ENCODE measurements at regions not wholly inside any gene's neighbourhood (a gene's known extent, or its start where the extent isn't known, plus 50 kb on each side); places are given as distances from the start of the nearest gene placed in this dataset.

DNA sequence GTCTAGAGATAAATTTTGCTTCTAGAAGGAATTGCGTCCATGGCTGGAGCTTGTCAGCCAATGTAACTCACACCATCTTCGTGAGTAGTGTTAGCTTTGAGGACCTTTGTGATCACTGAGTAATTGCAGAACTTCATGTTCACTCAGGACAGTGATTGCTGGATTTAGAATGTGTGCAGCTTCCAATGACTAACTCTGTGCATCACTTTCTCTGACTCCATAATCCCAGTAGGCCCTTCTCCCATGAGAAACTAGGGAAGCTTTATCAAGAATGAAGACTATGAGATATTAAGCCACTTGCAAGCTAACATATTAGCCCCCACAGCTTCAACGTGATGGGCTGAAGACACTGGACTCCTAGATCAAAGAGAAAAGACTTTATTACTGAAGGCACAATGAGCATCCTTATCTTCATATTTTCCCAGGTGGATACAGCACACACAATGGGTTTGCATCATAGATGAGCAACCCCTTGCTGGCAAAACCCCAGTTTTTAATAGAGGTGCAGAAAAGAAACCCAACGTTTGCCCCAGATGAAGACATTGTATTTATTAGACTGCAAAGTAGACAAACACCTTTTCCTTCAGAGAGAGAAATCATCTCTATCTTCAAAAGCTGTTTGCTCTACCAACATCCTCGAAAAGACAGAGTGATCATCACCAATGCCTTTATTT is 561.0 kb downstream of the LTN1 start:
- Histone ChIP-seq H3K4me3 (ENCODE audit: low read length) (no peak overlapping the region), H3K4me1 (ENCODE audit: control insufficient read depth in 2 of 2, insufficient read depth in 2 of 2, low read length in 2 of 2) (no peaks in the 10 kb centered on the region), H3K9me3 (ENCODE audit: control insufficient read depth in 2 of 3, low read length in 3 of 3) (no peaks in the 10 kb centered on the region), H3K27ac (ENCODE audit: low read depth, low read length) (no peak overlapping the region), H3K36me3 (ENCODE audit: control insufficient read depth in 2 of 3, insufficient read depth in 3 of 3, low read length in 3 of 3) (no peaks in the 10 kb centered on the region), H3K27me3 (ENCODE audit: control insufficient read depth in 2 of 2, insufficient read depth in 2 of 2, low read length in 2 of 2) (no peaks in the 10 kb centered on the region)
- POLR2A ChIA-PET = no interaction called here
- Mint-ChIP-seq H3K36me3 (no peaks in the 10 kb centered on the region), H3K9me3 (peaks cover 0 to 5% (median 0%) of the 10 kb centered on the region in 11 donors), H3K4me3 (no peak overlapping the region), H3K27me3 (peaks cover 0 to 5% (median 4%) of the 10 kb centered on the region in 5 donors), H3K4me1 (no peaks in the 10 kb centered on the region), H3K27ac (no peak overlapping the region)
- CTCF ChIA-PET = no interaction called here
- intact Hi-C loops (cut with micrococcal nuclease) = no loop called here
- no peak for DNase-seq
- ATAC-seq = no peak

DNA sequence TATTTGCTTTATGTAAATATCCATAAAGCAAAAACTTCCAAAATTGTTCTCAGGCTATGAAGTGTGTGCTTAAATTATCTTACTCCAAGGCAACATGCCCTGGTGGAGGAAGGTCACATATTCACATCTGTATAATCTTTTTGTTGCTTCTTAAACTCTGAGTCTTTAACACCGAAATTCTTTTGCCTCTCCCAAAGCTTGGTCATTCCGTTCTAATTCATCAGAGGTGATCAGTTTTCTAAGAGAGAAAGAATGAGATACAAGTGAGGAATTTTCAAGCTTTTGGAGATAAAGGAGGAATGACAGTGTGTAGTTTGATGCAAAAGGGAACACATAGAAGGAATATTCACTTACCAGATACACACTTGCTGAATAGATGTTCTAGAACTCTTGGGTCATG is 561.7 kb downstream of the LTN1 start:
- POLR2A ChIA-PET = no interaction called here
- H3K27ac Mint-ChIP-seq = no peak overlapping the region
- intact Hi-C loops (cut with micrococcal nuclease) = no loop called here
- H3K27me3 Mint-ChIP-seq = peaks cover 0 to 5% (median 0%) of the 10 kb centered on the region in 5 donors
- no peaks in the 10 kb centered on the region for H3K36me3 ChIP-seq (ENCODE audit: control insufficient read depth in 2 of 3, insufficient read depth in 3 of 3, low read length in 3 of 3)
- no peak overlapping the region for H3K27ac ChIP-seq (ENCODE audit: low read depth, low read length)
- CTCF ChIA-PET = no interaction called here
- H3K4me3 Mint-ChIP-seq = no peak overlapping the region
- peaks cover 0 to 5% (median 0%) of the 10 kb centered on the region in 11 donors for H3K9me3 Mint-ChIP-seq
- H3K27me3 ChIP-seq (ENCODE audit: control insufficient read depth in 2 of 2, insufficient read depth in 2 of 2, low read length in 2 of 2) = no peaks in the 10 kb centered on the region
- H3K4me1 Mint-ChIP-seq = no peaks in the 10 kb centered on the region
- no peaks in the 10 kb centered on the region for H3K9me3 ChIP-seq (ENCODE audit: control insufficient read depth in 2 of 3, low read length in 3 of 3)
- no peak overlapping the region for H3K4me3 ChIP-seq (ENCODE audit: low read length)
- ATAC-seq (no peak), DNase-seq (no peak)
- H3K36me3 Mint-ChIP-seq = no peaks in the 10 kb centered on the region
- H3K4me1 ChIP-seq (ENCODE audit: control insufficient read depth in 2 of 2, insufficient read depth in 2 of 2, low read length in 2 of 2) = no peaks in the 10 kb centered on the region

DNA sequence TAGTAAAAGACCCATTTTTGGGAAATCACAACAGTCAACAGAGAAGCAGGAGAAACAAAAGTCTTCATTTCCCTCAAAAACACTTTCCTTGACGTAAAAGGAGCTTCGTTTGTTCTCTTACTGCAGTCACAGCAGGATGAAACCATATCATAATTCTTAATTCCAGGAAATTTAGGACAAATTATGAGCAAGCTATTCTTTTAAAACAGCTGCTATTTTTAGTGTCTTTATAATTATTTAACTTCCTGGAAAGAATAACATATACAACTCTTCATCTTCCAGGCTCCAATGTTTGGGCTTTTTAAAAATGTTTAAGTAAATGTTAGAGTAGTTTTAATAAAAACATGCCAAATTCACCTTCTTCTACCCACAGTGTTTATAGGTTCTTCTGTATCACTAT is 563.5 kb downstream of the LTN1 start:
- Histone ChIP-seq H3K4me3 (ENCODE audit: low read length) (no peak overlapping the region), H3K4me1 (ENCODE audit: control insufficient read depth in 2 of 2, insufficient read depth in 2 of 2, low read length in 2 of 2) (no peaks in the 10 kb centered on the region), H3K9me3 (ENCODE audit: control insufficient read depth in 2 of 3, low read length in 3 of 3) (no peaks in the 10 kb centered on the region), H3K36me3 (ENCODE audit: control insufficient read depth in 2 of 3, insufficient read depth in 3 of 3, low read length in 3 of 3) (no peaks in the 10 kb centered on the region), H3K27ac (ENCODE audit: low read depth, low read length) (no peak overlapping the region), H3K27me3 (ENCODE audit: control insufficient read depth in 2 of 2, insufficient read depth in 2 of 2, low read length in 2 of 2) (no peaks in the 10 kb centered on the region)
- POLR2A ChIA-PET = no interaction called here
- CTCF ChIA-PET = no interaction called here
- no peaks in the 10 kb centered on the region for H3K36me3 Mint-ChIP-seq
- intact Hi-C loops (cut with micrococcal nuclease) = no loop called here
- H3K27ac Mint-ChIP-seq = no peak overlapping the region
- H3K4me1 Mint-ChIP-seq = peaks cover 0 to 1% (median 0%) of the 10 kb centered on the region in 7 donors
- peaks cover 0 to 4% (median 0%) of the 10 kb centered on the region in 5 donors for H3K27me3 Mint-ChIP-seq
- no peak overlapping the region for H3K4me3 Mint-ChIP-seq
- H3K9me3 Mint-ChIP-seq = peaks cover 0 to 5% (median 0%) of the 10 kb centered on the region in 11 donors
- DNase-seq (no peak), ATAC-seq (no peak)

DNA sequence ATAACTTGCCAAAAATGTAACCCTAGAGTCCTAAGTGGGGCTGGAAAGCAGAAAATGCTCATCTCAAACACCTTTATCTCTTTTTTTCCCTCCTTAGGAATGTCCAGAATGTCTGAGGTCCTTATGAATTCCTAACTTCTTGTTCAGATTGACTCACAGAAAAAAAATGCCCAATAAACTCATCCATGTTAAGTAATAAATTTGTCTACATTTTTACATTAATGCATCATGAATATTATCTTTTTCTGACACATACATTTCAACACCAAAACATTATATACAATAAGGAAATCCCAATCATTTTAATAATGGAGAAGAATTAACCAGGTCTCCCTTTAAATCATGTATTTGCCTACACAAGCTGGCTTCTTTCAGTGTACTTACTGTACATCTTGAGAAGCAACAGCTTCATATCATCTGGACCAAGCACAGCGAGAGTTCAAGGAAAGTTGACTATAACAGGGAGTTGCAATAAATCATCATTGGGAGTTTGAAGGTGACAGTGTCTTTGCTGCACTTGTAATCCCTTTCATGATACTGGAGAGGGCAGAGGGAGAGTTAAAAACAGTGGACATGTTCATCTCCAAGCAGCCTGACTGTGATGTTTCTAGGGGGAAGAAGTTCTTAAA is 565.2 kb downstream of the LTN1 start:
- Histone ChIP-seq H3K27ac (ENCODE audit: low read depth, low read length) (no peak overlapping the region), H3K9me3 (ENCODE audit: control insufficient read depth in 2 of 3, low read length in 3 of 3) (no peaks in the 10 kb centered on the region), H3K36me3 (ENCODE audit: control insufficient read depth in 2 of 3, insufficient read depth in 3 of 3, low read length in 3 of 3) (no peaks in the 10 kb centered on the region), H3K4me1 (ENCODE audit: control insufficient read depth in 2 of 2, insufficient read depth in 2 of 2, low read length in 2 of 2) (no peaks in the 10 kb centered on the region), H3K27me3 (ENCODE audit: control insufficient read depth in 2 of 2, insufficient read depth in 2 of 2, low read length in 2 of 2) (no peaks in the 10 kb centered on the region), H3K4me3 (ENCODE audit: low read length) (no peak overlapping the region)
- peaks cover 0 to 4% (median 0%) of the 10 kb centered on the region in 7 donors for H3K4me1 Mint-ChIP-seq
- H3K9me3 Mint-ChIP-seq = peaks cover 0 to 5% (median 0%) of the 10 kb centered on the region in 11 donors
- CTCF ChIA-PET = no interaction called here
- ATAC-seq (no peak), DNase-seq (no peak)
- H3K27ac Mint-ChIP-seq = no peak overlapping the region
- intact Hi-C loops (cut with micrococcal nuclease) = no loop called here
- H3K36me3 Mint-ChIP-seq = no peaks in the 10 kb centered on the region
- H3K27me3 Mint-ChIP-seq = peaks cover 0 to 4% (median 0%) of the 10 kb centered on the region in 5 donors
- H3K4me3 Mint-ChIP-seq = no peak overlapping the region
- POLR2A ChIA-PET = no interaction called here

DNA sequence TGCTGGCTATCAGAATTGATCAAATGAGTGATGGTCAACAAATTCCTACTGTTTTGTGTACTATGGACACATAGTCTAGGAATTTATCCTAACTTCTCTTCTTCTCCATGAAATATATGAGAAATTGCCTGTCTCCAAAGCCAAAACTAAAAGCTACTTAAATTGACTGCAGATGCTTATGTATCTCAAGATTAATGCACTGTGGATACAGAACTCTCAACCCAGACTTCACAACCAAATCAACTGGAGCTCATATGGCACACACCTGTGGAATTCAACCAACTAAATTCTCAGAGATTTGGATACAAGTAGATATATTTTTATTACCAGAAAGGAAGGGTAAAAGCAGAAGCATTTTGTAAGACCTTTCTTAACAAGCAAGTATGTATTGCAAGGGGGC is 566.1 kb downstream of the LTN1 start:
- H3K4me1 Mint-ChIP-seq = peaks cover 0 to 4% (median 0%) of the 10 kb centered on the region in 7 donors
- intact Hi-C loops (cut with micrococcal nuclease) = no loop called here
- no peak overlapping the region for H3K27ac Mint-ChIP-seq
- ATAC-seq (no peak), DNase-seq (no peak)
- no peak overlapping the region for H3K4me3 ChIP-seq (ENCODE audit: low read length)
- H3K27ac ChIP-seq (ENCODE audit: low read depth, low read length) = no peak overlapping the region
- no peaks in the 10 kb centered on the region for H3K27me3 ChIP-seq (ENCODE audit: control insufficient read depth in 2 of 2, insufficient read depth in 2 of 2, low read length in 2 of 2)
- H3K4me3 Mint-ChIP-seq = no peak overlapping the region
- no peaks in the 10 kb centered on the region for H3K4me1 ChIP-seq (ENCODE audit: control insufficient read depth in 2 of 2, insufficient read depth in 2 of 2, low read length in 2 of 2)
- CTCF ChIA-PET = no interaction called here
- peaks cover 0 to 4% (median 0%) of the 10 kb centered on the region in 5 donors for H3K27me3 Mint-ChIP-seq
- H3K36me3 ChIP-seq (ENCODE audit: control insufficient read depth in 2 of 3, insufficient read depth in 3 of 3, low read length in 3 of 3) = no peaks in the 10 kb centered on the region
- no peaks in the 10 kb centered on the region for H3K9me3 ChIP-seq (ENCODE audit: control insufficient read depth in 2 of 3, low read length in 3 of 3)
- POLR2A ChIA-PET = no interaction called here
- H3K36me3 Mint-ChIP-seq = no peaks in the 10 kb centered on the region
- H3K9me3 Mint-ChIP-seq = peaks cover 0 to 5% (median 0%) of the 10 kb centered on the region in 11 donors

DNA sequence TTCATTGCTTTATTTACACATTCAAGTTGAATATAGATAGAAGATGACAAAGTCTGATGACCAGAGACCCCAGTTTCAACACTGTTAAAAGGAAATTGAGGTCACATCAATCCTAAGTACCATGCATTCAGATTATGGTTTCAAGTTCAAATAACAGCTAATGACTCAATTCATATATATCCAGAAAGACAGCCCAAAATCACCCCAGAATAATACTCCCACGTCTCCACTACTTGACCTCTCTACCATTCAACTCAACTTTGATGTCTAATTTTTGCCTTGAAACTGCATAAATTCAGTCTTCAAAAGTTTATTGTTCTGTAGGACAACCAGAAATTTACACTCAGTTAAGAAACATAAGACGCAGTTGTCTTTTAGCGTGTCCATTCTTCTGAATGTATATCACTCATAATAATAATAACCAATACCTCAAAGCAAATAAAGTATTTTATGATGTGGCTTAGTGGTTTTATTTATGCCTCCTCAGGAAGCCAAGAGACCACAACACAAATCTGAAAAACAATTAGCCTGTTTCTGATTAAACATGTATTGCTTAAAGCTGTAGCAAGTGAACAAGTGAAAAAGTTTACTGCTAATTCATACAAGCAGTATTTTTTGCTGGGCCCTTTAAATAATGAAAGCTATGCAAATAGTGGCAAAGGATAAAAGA is 569.0 kb downstream of the LTN1 start:
- DNase-seq (no peak), ATAC-seq (no peak)
- intact Hi-C loops (cut with micrococcal nuclease) = no loop called here
- ChIA-PET CTCF (no interaction called here), POLR2A (no interaction called here)
- Mint-ChIP-seq H3K4me3 (no peak overlapping the region), H3K27me3 (no peaks in the 10 kb centered on the region), H3K36me3 (no peaks in the 10 kb centered on the region), H3K9me3 (peaks cover 0 to 5% (median 0%) of the 10 kb centered on the region in 11 donors), H3K27ac (no peak overlapping the region), H3K4me1 (peaks cover 0 to 4% (median 0%) of the 10 kb centered on the region in 7 donors)
- Histone ChIP-seq H3K27ac (ENCODE audit: low read depth, low read length) (no peak overlapping the region), H3K36me3 (ENCODE audit: control insufficient read depth in 2 of 3, insufficient read depth in 3 of 3, low read length in 3 of 3) (no peaks in the 10 kb centered on the region), H3K4me1 (ENCODE audit: control insufficient read depth in 2 of 2, insufficient read depth in 2 of 2, low read length in 2 of 2) (no peaks in the 10 kb centered on the region), H3K27me3 (ENCODE audit: control insufficient read depth in 2 of 2, insufficient read depth in 2 of 2, low read length in 2 of 2) (no peaks in the 10 kb centered on the region), H3K4me3 (ENCODE audit: low read length) (no peak overlapping the region), H3K9me3 (ENCODE audit: control insufficient read depth in 2 of 3, low read length in 3 of 3) (no peaks in the 10 kb centered on the region)
